ENCODE measurements at regions not wholly inside any gene's neighbourhood (a gene's known extent, or its start where the extent isn't known, plus 50 kb on each side); places are given as distances from the start of the nearest gene placed in this dataset.

- no peak for TF ChIP-seq RARB (CRISPR knock-in tag; IDR thresholded peaks at IDR 0.05)
- TF ChIP-seq BACH2 (CRISPR knock-in tag; IDR thresholded peaks at IDR 0.05; ENCODE audit: borderline replicate concordance): no peak
- TF ChIP-seq CSDC2 (CRISPR knock-in tag; IDR thresholded peaks at IDR 0.05): no peak
- no peak for TF ChIP-seq ZFP30 (CRISPR knock-in tag; IDR thresholded peaks at IDR 0.05)
- no peak for TF ChIP-seq ZNF565 (CRISPR knock-in tag; conservative IDR thresholded peaks at IDR 0.05; ENCODE audit: low read depth)
- TF ChIP-seq CSRNP3 (CRISPR knock-in tag; IDR thresholded peaks at IDR 0.05): no peak
Observed at GRCh38 chr1:192756314-192756713, 52.5 kb upstream of the RGS2 start.
